Mammary epithelial cell (primary cell): ENCODE measurements at regions not wholly inside any gene's neighbourhood (a gene's known extent, or its start where the extent isn't known, plus 50 kb on each side); places are given as distances from the start of the nearest gene placed in this dataset.

Experiments used
- EZH2 ChIP-seq: IDR thresholded peaks from 2 replicates; pipeline ENCODE4 v1.6.1; 2012; ENCODE audit warnings: low read length, inconsistent platforms, borderline replicate concordance
- TF ChIP-seq, protein P1 (sequence below), 2 donors: IDR thresholded peaks in 1 of 2; conservative IDR thresholded peaks in 1 of 2; 2 replicates each; pipeline ENCODE4 v1.5.1; 2011 to 2012; ENCODE audit warnings: inconsistent platforms in 2 of 2, low read length in 2 of 2, mild to moderate bottlenecking in 2 of 2, control low read depth in 1 of 2, low read depth in 1 of 2; ENCODE audit not compliant: insufficient read depth in 1 of 2; ENCODE audit errors: extremely low read depth in 1 of 2

DNA sequence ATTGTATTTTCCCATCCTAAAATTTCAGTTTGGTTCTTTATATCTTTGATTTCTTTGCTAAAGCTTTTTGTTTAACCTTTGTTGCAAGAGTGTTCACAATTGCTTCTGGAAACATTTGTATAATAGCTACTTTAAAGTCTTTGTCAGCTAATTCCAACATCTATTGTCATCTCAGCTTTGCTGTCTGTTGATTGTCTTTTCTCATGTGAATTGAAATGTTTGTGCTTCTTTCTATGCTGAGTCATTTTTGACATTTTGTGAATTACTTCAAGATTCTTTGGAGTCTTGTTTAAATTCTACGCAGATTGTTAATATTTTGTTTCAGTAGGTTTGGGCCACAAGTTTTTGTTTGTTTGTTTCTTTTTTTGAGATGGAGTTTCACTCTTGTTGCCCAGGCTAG lies 73.2 kb downstream of the SUCNR1 start:
- TF ChIP-seq, protein P1, sequence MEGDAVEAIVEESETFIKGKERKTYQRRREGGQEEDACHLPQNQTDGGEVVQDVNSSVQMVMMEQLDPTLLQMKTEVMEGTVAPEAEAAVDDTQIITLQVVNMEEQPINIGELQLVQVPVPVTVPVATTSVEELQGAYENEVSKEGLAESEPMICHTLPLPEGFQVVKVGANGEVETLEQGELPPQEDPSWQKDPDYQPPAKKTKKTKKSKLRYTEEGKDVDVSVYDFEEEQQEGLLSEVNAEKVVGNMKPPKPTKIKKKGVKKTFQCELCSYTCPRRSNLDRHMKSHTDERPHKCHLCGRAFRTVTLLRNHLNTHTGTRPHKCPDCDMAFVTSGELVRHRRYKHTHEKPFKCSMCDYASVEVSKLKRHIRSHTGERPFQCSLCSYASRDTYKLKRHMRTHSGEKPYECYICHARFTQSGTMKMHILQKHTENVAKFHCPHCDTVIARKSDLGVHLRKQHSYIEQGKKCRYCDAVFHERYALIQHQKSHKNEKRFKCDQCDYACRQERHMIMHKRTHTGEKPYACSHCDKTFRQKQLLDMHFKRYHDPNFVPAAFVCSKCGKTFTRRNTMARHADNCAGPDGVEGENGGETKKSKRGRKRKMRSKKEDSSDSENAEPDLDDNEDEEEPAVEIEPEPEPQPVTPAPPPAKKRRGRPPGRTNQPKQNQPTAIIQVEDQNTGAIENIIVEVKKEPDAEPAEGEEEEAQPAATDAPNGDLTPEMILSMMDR (conservative IDR thresholded peaks at IDR 0.05 in 1 of 2, IDR thresholded peaks at IDR 0.05 in 1 of 2; ENCODE audit: extremely low read depth in 1 of 2, insufficient read depth in 1 of 2, low read depth in 1 of 2, low read length in 2 of 2), result no peak
- TF ChIP-seq EZH2, result no peak
